ENCODE measurements at regions not wholly inside any gene's neighbourhood (a gene's known extent, or its start where the extent isn't known, plus 50 kb on each side); places are given as distances from the start of the nearest gene placed in this dataset.

DNA sequence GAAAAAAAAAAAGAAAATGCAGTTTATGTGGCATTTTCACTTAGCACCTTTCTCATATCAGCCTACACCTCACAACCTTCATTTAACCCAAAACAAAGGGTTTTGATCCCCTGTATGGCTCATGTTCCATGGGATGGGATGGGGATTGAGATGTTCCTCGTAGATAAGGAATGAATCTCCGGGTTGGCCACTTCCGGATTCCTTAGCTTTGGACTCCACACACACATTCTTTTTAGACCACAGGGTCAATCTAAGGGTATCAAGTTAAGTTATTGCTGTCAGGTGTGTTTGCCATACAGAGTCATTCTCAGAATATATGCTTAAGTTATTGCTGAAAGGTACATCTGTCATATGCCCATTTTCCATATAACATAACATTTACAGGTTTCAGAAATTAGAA lies 301.4 kb upstream of the TGFBR2 start:
- no peaks in the 10 kb centered on the region for H3K27me3 ChIP-seq
- peaks cover 0 to 17% (median 5%) of the 10 kb centered on the region in 4 donors for H3K4me1 ChIP-seq
- intact Hi-C loops (cut with DNase I), result no loop called here
- no peaks in the 10 kb centered on the region for H3K9me3 ChIP-seq
- H3K27ac ChIP-seq, result no peak overlapping the region
- no peak for ATAC-seq
- no peak overlapping the region for H3K4me3 ChIP-seq
- no peak for TF ChIP-seq POLR2A (IDR thresholded peaks at IDR 0.05)
- TF ChIP-seq, protein P1, sequence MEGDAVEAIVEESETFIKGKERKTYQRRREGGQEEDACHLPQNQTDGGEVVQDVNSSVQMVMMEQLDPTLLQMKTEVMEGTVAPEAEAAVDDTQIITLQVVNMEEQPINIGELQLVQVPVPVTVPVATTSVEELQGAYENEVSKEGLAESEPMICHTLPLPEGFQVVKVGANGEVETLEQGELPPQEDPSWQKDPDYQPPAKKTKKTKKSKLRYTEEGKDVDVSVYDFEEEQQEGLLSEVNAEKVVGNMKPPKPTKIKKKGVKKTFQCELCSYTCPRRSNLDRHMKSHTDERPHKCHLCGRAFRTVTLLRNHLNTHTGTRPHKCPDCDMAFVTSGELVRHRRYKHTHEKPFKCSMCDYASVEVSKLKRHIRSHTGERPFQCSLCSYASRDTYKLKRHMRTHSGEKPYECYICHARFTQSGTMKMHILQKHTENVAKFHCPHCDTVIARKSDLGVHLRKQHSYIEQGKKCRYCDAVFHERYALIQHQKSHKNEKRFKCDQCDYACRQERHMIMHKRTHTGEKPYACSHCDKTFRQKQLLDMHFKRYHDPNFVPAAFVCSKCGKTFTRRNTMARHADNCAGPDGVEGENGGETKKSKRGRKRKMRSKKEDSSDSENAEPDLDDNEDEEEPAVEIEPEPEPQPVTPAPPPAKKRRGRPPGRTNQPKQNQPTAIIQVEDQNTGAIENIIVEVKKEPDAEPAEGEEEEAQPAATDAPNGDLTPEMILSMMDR (IDR thresholded peaks at IDR 0.05), result no peak
- no peaks in the 10 kb centered on the region for H3K36me3 ChIP-seq
- no peak for DNase-seq
- 85% methylated on average over 3 of the region's 3 CpGs for WGBS (ENCODE audit: insufficient coverage, low coverage, low lambda C conversion rate, missing lambda C conversion rate)

DNA sequence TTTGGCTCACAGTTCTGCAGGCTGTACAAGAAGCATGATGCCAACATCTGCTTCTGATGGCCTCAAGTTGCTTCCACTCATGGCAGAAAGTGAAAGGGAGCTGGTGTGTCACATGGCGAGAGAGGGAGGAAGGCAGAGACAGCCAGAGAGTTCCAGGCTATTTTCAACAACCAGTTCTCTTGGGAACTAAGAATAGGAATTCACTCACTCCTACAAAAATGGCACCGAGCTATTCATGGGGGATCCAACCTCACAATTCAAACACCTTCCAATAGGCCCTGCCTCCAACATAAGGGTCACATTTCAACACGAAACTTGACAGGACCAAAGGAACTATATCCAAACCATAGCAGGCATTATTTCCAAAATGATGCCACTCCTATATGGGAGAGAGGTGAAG lies 299.5 kb upstream of the TGFBR2 start:
- Histone ChIP-seq H3K27ac (no peak overlapping the region), H3K27me3 (no peaks in the 10 kb centered on the region), H3K4me1 (peaks cover 0 to 30% (median 7%) of the 10 kb centered on the region in 4 donors), H3K36me3 (no peaks in the 10 kb centered on the region), H3K9me3 (no peaks in the 10 kb centered on the region), H3K4me3 (no peak overlapping the region)
- DNase-seq, result no peak
- no peak for ATAC-seq
- intact Hi-C loops (cut with DNase I), result no loop called here
- TF ChIP-seq POLR2A (IDR thresholded peaks at IDR 0.05), result no peak
- TF ChIP-seq, protein P1 (IDR thresholded peaks at IDR 0.05), result no peak
- 100% methylated on average over 3 of the region's 3 CpGs for WGBS (ENCODE audit: insufficient coverage, low coverage, low lambda C conversion rate, missing lambda C conversion rate)

GRCh38 chr3:30307372-30307950 lies 298.9 kb upstream of the TGFBR2 start:
- Histone ChIP-seq H3K9me3 (no peaks in the 10 kb centered on the region), H3K27ac (peak overlapping the region in 1 of 3 donors; percentile 48), H3K36me3 (no peaks in the 10 kb centered on the region), H3K27me3 (no peaks in the 10 kb centered on the region), H3K4me3 (no peak overlapping the region), H3K4me1 (peaks cover 0 to 30% (median 7%) of the 10 kb centered on the region in 4 donors)
- intact Hi-C loops (cut with DNase I), result no loop called here
- no peak for TF ChIP-seq POLR2A (IDR thresholded peaks at IDR 0.05)
- TF ChIP-seq, protein P1 (IDR thresholded peaks at IDR 0.05), result no peak
- ATAC-seq (no peak), DNase-seq (no peak)

DNA sequence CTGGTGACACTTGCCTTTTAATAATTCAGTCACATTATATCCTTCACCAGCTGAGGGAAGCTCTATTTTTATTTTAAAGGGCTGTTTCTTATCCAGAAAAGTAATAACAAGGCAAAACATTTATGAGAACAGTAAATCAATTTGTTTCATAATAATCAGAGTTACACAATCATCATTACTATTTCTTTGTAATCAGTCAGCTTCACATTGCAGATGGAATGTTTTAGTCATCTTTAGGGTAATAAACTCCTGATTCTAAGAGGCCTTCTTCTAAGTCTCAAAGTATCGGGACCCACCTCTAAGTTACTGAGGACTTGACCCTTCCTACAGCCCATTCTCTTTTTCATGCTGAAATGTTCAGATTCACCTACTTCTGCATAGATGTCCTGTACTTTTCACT lies 298.3 kb upstream of the TGFBR2 start:
- whole genome bisulfite sequencing (ENCODE audit: insufficient coverage, low coverage, low lambda C conversion rate, missing lambda C conversion rate), result 38% methylated on average over 1 of the region's 1 CpG
- no peak overlapping the region for H3K4me3 ChIP-seq
- H3K27me3 ChIP-seq, result no peaks in the 10 kb centered on the region
- intact Hi-C loops (cut with DNase I), result no loop called here
- ATAC-seq (peak in 3 of 4 donors; percentile 24 to 45 (median 26)), DNase-seq (no peak)
- H3K27ac ChIP-seq, result peak overlapping the region in 2 of 3 donors; percentile 2 to 48
- peaks cover 0 to 30% (median 7%) of the 10 kb centered on the region in 4 donors for H3K4me1 ChIP-seq
- H3K36me3 ChIP-seq, result no peaks in the 10 kb centered on the region
- TF ChIP-seq, protein P1 (IDR thresholded peaks at IDR 0.05), result no peak
- no peak for TF ChIP-seq POLR2A (IDR thresholded peaks at IDR 0.05)
- H3K9me3 ChIP-seq, result no peaks in the 10 kb centered on the region
